ENCODE measurements at regions not wholly inside any gene's neighbourhood (a gene's known extent, or its start where the extent isn't known, plus 50 kb on each side); places are given as distances from the start of the nearest gene placed in this dataset.
A peak's percentile ranks its signal among the peaks of the same experiment; 100 is the strongest.

- peak; percentile 61 for TF ChIP-seq NR2F6 (IDR thresholded peaks at IDR 0.05)
- peak; percentile 18; the same call in 1 of the 2 replicates for TF ChIP-seq NR2F6 (CRISPR knock-in tag; IDR thresholded peaks at IDR 0.05)
- peak; percentile 90 for TF ChIP-seq DRAP1 (CRISPR knock-in tag; IDR thresholded peaks at IDR 0.05)
- TF ChIP-seq GLI4 (CRISPR knock-in tag; IDR thresholded peaks at IDR 0.05; ENCODE audit: borderline replicate concordance) = no peak
- TF ChIP-seq NFYB (CRISPR knock-in tag; IDR thresholded peaks at IDR 0.05) = no peak
- TF ChIP-seq MIER3 (CRISPR knock-in tag; IDR thresholded peaks at IDR 0.05; ENCODE audit: borderline replicate concordance) = peak; percentile 73; the same call in 1 of the 2 replicates
- TF ChIP-seq HMG20A (CRISPR knock-in tag; IDR thresholded peaks at IDR 0.05; ENCODE audit: borderline replicate concordance) = peak; percentile 65; the same call in 1 of the 2 replicates
- 0 out of 2 replicates have a peak, but pooled peaks have one; percentile 21 for TF ChIP-seq NAIF1 (CRISPR knock-in tag; IDR thresholded peaks at IDR 0.05; ENCODE audit: borderline replicate concordance)
- no peak for TF ChIP-seq DMTF1 (CRISPR knock-in tag; IDR thresholded peaks at IDR 0.05)
- TF ChIP-seq RNF2 (conservative IDR thresholded peaks at IDR 0.05; ENCODE audit: low read depth) = no peak
- TF ChIP-seq ZNF784 (CRISPR knock-in tag; IDR thresholded peaks at IDR 0.05; ENCODE audit: borderline replicate concordance) = peak; percentile 32; the same call in 1 of the 2 replicates
- TF ChIP-seq ZNF766 (CRISPR knock-in tag; IDR thresholded peaks at IDR 0.05; ENCODE audit: borderline replicate concordance) = no peak
- TF ChIP-seq ZBTB3 (CRISPR knock-in tag; IDR thresholded peaks at IDR 0.05; ENCODE audit: borderline replicate concordance, low read depth) = no peak
- TF ChIP-seq ZNF761 (CRISPR knock-in tag; conservative IDR thresholded peaks at IDR 0.05) = no peak
- TF ChIP-seq PTBP1 (IDR thresholded peaks at IDR 0.05; ENCODE audit: low read depth, low read length, poor library complexity, severe bottlenecking) = no peak
- TF ChIP-seq AFF4 (CRISPR knock-in tag; IDR thresholded peaks at IDR 0.05) = no peak
- TF ChIP-seq DR1 (CRISPR knock-in tag; IDR thresholded peaks at IDR 0.05) = no peak
- TF ChIP-seq PAXIP1 (CRISPR knock-in tag; conservative IDR thresholded peaks at IDR 0.05) = peak; percentile 94
Observed at GRCh38 chr12:24078318-24078765, 128.9 kb upstream of the SOX5 start (continued).

All from HepG2 (cell line).